ENCODE measurements at regions not wholly inside any gene's neighbourhood (a gene's known extent, or its start where the extent isn't known, plus 50 kb on each side); places are given as distances from the start of the nearest gene placed in this dataset.

DNA sequence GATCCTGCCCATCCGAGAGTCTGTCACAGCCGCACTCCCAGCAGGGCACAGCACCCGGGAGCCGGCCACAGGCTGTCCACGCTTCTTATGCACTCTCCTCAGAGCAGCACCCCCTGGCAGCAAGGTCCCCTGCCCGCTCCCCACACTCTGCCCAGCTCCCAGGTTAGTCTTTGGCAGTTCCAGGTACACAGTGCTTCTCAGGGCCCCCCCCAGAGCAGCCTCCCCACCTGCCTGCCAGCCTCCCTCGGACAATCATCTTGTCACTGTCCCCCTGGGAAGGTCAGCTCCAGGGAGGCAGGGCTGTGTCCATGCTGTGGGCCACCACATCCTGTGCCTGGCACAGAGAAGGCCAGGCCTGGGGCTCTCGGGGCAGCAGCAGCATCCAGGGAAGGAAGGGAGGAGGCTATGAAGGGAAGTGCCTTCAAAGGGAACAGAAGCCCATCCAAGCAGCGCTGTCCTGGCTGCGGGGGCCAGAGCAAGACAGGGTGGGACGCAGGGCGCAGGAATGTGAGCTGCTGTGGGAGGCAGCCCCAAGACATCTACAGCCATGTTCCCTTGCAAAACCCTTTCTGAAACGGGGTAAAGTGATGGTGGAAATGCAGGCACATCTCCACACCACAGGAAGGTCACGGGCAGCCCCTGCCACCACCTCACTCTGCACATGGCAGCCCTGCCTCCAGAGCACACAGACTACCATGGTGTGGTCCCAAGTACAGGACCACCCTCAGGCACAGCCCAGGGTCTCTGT is 68.6 kb upstream of the ADAMTS2 start:
- TF ChIP-seq, protein P1, sequence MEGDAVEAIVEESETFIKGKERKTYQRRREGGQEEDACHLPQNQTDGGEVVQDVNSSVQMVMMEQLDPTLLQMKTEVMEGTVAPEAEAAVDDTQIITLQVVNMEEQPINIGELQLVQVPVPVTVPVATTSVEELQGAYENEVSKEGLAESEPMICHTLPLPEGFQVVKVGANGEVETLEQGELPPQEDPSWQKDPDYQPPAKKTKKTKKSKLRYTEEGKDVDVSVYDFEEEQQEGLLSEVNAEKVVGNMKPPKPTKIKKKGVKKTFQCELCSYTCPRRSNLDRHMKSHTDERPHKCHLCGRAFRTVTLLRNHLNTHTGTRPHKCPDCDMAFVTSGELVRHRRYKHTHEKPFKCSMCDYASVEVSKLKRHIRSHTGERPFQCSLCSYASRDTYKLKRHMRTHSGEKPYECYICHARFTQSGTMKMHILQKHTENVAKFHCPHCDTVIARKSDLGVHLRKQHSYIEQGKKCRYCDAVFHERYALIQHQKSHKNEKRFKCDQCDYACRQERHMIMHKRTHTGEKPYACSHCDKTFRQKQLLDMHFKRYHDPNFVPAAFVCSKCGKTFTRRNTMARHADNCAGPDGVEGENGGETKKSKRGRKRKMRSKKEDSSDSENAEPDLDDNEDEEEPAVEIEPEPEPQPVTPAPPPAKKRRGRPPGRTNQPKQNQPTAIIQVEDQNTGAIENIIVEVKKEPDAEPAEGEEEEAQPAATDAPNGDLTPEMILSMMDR (IDR thresholded peaks at IDR 0.05), result no peak
- TF ChIP-seq POLR2A (IDR thresholded peaks at IDR 0.05), result no peak
